ENCODE measurements at regions not wholly inside any gene's neighbourhood (a gene's known extent, or its start where the extent isn't known, plus 50 kb on each side); places are given as distances from the start of the nearest gene placed in this dataset.

DNA sequence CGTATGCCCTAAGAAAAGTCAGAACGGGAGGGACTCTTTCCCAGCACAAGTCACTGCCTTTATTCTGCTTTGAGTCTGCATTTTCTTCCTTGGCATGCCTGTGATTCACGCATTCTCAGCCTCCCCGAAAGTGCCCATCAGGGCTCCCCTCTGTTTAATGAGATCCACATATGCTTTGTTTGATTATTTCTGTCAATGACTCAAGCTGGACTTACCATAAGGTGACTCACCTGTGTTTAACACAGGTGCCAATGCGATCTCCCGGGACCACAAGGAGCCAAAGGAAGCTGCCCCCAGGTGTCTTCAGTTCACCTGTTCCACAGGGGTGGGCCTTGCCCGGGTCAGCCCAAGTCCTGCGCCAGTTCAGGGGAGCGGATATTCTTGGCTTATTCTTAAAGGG lies 386.0 kb upstream of the SHH start:
- no peak for DNase-seq (ENCODE audit: low read depth in 4 of 4, low spot score in 3 of 4)

DNA sequence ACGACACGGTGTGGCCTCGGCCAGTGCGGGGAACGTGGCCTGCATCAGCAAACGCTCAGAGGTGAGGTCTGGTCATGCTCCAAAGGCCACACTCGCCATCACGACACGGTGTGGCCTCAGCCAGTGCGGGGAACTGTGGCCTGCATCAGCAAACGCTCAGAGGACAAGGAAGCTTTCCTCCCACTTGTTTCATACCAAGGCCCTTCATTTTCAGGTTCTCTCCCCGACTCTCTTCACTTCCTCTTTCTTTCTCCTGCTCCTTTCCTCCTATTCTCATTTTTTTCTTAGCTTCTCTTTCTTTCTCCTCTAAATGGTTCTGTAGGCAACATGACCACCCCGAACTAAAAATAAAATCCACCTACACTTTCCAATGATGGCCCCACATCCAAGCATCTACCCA lies 384.4 kb upstream of the SHH start:
- no peak for DNase-seq (ENCODE audit: low read depth in 4 of 4, low spot score in 3 of 4)

DNA sequence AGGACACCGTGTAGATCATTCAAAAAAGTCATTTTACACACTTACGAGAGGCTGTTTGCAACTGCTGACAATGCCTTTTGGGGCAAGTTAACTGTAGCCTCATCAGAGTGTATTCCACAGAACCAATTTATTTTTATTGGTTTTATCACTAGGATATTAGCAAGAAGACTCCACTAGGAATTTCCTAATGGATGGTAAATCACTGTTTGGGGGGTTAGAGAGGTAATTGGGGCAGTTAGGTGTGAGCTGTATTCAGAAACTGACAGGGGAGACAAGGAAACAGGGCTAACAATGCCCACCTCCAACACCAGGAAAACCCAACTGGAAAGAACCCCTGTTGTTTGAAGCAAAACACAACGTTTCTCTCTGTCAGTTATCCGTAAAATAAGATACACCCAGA lies 383.0 kb upstream of the SHH start:
- DNase-seq (ENCODE audit: low read depth in 4 of 4, low spot score in 3 of 4) = no peak

DNA sequence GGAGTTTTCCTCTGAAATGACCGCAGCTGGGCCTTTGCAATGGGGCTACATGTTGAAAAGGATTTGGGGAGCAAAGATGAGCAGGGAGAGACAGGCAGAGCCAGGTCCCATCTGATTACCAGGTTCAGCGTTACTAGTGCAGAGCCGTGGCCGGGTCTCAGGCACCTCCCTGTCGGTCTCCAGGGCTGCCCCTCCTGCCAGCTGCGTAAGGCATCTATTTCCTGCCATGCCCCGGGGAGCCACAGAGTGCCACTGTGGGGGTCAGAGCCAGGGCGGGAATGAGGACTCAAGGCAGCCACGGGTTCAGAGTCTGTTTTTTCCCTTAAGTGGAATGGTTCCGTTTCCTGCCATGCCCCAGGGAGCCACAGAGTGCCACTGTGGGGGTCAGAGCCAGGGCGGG lies 382.6 kb upstream of the SHH start:
- DNase-seq (ENCODE audit: low read depth in 4 of 4, low spot score in 3 of 4) = no peak

DNA sequence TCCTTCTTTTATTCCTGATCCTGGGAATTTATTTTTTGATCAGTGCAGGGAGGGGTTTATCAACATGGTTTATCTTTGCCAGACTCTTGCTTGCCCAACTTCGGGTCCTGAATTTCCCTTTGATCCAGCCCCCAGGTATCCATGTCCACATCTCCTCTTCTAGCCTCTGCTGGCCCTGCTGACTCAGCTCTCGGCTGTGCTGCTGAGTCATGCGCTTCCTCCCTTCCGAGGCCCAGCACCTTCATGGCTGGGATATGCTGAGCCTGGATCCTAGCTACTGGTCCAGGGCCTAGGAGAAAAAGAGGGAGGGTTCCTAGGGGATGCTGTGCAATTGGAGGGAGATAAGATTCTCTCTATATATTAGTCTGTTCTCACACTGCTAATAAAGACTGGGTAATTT lies 380.7 kb upstream of the SHH start:
- no peak for DNase-seq (ENCODE audit: low read depth in 4 of 4, low spot score in 3 of 4)

DNA sequence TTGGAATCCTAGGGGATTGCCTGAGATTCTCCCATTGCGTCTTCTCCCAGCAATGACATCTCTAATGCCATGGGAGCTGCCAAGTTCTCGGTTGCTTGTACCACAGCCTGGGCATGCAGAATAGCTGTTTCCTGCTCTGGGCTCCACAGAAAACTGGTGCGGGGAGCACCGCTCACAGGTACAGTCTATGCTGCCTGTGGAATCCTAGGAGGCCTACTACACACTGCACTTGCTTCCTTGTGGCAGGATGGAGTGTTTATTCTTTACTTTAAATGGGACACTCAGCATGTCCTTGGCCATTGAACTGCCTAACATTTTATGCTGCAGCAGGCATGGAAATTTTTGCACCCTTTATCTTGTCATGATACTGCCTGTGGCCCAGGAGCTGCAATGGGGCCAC lies 378.8 kb upstream of the SHH start:
- no peak for DNase-seq (ENCODE audit: low read depth in 4 of 4, low spot score in 3 of 4)

DNA sequence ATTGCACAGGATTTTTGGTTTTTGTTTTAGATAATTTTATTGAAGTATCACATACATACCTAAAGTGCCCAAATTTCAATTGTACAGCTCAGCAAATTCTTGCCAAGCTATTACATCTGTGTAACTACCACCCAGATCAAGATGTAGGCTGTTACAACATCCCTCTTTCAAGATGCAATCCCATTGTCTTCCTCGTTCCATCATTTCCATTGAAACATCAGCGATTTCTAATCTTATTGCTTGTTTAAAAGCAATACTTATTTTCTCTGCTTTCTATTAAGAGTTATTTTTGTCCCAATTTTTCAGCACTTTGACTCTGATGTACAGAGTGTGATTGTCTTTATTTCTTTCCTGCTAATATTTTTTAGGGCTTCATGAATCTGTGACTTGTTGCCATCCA lies 372.8 kb upstream of the SHH start:
- no peak for DNase-seq (ENCODE audit: low read depth in 4 of 4, low spot score in 3 of 4)

DNA sequence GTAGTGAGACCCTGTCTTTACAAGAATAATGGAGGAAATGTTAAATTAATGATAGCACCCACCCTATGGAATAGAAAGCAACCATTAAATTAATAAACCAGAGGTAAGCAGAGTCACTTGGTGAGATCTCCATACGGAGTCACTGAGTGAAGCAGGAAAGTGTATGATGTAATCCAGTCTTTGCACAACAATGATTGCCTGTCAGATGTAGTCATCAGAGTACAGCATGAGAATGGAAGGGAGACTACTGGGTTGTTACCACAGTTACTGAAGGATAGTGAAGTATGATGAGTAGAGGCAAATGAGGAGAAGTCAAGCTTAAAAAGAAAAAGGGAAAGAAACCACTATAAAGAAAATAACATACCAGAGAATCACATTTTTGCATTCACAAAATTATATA lies 371.9 kb upstream of the SHH start:
- DNase-seq (ENCODE audit: low read depth in 4 of 4, low spot score in 3 of 4) = no peak

DNA sequence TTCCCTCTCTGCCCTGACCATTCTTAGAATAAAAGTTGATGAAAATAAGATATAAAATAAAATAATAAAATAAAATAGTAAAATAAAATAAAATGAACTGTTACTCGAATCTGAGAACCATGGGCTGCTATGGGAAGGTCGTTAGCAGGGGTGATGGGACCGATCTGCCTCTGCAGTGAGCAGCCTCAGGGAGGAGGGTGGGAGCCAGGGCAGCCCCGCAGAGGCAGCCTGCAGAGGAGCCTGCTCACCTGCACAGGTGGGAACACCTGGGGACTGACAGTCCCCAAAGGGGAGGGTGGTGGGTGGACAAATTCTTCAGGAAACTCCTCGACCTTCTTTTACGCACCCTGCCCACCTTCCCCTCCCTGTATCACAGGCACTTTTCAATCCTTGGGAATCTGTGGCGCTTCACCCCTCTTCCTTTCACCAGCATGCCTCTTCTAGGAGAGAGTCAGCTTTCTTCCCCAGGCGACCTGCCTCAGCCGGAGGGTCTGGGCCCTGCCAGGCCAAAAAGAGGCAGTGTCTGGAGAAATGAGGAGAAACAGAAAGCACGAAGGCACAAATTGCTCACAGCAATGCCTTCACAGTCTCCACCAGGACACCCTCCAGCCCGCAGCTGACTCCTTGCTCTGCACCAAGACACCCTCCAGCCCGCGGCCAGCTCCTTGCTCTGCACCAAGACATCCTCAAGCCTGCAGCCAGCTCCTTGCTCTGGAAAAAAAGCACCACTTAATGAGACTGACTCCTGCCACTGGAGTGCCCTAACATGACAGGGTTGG lies 368.4 kb upstream of the SHH start:
- no peak for DNase-seq (ENCODE audit: low read depth in 4 of 4, low spot score in 3 of 4)

DNA sequence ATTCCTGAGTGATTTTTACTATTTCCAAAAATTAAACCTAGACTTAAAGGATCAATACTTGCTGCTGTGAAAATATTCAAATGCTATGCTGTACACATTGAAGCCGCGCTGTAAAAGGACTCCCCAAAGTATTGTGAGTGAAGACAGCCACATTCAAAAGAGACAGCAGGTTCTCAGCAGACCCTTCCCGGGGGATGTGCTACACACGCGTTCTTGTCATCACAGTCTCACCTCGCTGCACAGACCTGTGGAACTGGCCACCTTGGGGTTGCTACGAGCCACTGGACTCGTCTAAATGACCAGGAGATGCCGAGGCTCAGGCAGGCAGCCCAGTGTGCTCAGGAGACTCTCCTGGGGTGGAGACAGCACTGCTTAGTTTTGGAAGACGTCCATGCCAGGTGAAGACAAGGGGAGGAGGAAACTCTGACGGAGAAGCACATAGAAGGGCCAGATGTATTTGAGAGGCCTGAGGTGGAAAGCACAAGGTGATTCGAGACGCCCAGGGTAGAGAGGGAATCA lies 367.7 kb upstream of the SHH start:
- no peak for DNase-seq (ENCODE audit: low read depth in 4 of 4, low spot score in 3 of 4)

DNA sequence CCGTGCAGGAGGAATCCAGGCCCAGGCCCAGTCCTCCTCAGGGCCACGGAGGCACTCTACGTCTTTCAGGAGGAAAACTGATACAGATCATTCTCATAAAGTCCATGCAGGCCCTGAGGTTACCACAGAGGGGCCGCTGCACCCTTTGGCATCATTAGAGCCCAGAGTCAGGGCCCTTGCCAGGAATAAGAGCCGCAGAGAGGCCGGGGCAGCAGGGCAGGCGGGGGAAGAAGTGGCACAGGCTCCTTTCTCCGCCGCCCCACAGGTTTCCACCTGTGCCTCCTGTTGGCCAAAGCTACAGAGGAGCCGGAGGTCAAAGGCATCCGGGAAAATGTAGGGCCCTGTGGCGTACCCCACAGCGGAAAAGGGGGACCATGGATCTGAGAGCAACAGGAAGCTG lies 366.6 kb upstream of the SHH start:
- no peak for DNase-seq (ENCODE audit: low read depth in 4 of 4, low spot score in 3 of 4)

DNA sequence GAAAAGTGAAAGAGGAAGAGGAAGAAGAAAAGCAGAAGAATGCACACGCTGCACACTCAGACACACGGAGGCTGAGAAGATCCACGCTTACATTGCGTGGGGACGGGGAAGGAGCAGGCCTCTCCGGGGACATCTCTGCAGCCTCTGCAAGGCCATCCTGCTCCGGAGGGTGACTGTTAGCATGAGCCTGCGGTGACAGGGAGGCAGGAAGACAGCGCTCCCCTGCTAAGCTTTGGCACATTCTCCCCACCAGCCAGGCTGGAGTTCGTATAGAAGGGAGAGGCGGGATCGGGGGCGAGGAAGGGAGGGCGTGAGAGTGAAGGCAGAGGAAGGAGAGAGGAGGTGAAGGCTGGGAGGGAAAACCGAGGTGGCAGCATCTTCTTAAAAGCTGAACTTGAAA lies 366.0 kb upstream of the SHH start:
- no peak for DNase-seq (ENCODE audit: low read depth in 4 of 4, low spot score in 3 of 4)

DNA sequence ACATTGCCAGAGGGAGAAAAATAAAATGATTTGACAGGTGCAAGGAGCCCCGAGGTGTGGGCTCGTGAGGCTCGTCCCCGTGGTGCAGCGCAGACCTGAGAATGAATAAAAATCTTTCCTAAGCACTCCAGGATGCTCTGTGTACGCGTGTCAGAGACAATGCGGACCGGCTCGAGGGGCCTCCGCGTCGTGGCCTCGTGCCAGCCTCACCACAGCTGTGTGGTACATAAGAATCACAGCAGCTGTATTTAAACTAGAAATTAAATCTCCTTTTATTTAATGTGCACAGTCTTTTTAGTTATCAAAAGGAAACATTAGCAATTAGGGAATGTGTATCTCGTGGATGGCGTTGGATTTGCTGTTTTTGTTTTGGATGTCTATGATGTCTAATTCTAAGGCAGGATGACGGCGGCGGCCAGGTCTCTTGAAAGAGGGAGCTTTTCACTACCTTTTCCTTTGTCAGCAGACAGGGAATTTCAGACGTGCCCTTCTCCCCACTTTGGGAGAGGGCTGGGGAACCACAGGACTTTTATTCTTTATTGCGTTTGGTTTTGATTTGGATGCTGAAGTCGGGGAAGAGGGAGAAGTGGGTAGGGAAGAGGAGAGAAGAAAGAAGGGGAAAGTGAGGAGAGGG lies 365.3 kb upstream of the SHH start:
- DNase-seq (ENCODE audit: low read depth in 4 of 4, low spot score in 3 of 4) = no peak

DNA sequence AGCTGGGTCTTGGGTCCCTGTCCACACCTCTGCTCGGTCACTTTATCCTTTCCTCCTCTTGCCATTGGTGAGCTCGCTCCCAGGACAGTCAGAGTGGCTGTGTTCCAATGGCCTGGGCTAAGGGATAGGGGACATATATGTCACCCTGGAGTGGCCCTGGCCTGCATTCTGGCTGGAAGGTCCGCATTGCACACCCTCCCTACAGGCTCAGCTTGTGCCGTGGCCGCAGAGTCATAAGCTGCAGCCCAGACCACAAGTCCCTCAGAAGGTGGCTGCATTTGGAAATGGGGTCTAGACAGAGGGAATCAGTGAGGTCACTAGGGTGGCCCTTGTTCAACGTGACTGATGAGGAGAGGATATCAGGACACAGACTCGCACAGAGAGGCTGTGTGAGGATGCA lies 363.8 kb upstream of the SHH start:
- DNase-seq (ENCODE audit: low read depth in 4 of 4, low spot score in 3 of 4) = no peak

DNA sequence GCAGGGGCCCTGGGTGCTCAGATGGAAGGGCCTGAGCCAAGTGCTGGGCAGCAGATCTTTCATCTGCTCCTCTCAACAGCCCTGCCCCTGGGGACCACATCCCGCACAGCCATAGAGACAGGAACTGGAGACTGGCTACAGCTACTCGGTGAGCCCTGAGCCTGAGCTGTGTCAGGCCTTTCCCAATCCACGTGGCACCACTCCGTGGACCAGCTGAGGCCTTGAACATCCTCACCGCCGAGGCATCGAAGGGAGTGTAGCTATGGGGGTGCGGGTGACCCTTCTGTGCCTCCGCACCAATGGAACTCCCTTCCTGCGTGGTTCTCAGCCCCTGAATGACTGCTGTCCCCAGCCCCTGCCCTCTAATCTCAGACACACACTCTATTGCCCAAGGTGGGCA lies 362.7 kb upstream of the SHH start:
- no peak for DNase-seq (ENCODE audit: low read depth in 4 of 4, low spot score in 3 of 4)

DNA sequence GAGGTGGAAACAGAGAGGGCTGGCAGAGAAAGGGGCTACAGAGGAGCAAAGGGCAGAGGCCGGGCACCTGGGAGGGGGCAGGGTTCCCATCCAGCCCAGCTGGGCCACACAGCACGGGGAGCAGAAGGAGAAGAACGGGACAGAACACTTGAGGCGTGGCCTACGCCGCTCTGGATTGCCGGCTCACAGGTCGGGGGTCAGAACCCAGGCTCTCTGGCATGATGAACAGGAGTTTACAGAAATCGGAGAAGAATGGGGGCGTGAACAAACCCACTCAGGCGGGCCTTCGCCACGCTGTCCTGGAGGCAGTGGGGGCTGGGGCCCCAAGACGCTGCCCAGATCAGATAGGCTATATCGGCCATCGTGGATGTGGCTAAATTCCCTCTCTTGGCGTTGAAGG lies 362.2 kb upstream of the SHH start:
- DNase-seq (ENCODE audit: low read depth in 4 of 4, low spot score in 3 of 4) = no peak

DNA sequence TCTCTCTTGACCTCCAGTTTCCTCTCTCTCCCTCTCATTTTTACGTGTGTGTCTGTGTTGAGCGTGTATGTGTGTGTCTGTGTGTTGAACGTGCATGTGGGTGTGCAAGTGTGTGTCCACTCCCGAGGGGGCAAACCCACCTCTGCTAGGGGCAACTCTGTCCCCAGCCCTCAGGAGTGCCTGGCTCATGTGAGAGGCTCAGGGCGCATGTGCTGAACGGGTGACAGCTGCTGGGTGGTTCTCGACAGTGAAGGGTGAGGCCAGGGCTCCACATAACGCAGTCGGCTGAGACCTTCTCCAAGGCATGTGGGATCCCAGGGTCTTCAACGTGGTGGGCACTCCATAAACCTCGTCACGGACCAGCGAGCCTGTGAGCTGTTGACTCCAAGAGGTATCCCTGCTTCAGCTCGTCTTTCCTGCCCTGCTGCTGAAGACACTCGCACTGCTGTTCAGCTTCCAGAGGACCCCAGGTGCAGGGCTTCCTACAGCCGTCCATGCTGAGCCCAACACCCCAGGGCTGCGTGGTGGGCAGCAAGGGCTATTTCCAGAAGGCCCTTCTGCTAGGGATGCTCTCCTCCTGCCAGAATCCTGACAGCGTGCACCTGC lies 361.6 kb upstream of the SHH start:
- DNase-seq (ENCODE audit: low read depth in 4 of 4, low spot score in 3 of 4) = no peak

DNA sequence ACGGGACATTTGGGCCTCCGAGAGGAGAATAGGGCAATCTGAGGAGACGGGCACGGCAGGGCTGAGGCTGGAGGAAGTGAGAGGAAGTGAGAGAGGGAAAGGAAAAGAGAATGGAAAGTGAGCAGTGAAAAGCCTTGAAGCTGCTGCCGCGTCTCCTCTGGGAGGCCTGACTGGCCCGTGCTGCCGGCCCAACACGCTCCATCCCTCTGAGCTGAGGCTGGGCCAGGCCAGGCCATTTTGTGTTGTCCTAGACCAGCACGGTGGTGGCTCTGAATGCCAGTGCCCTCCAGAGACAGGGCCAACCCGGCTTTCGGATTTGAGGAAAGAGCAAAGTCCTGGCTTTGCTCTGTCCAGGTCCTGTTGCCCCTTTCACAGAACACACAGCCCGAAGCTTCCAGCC lies 361.1 kb upstream of the SHH start:
- no peak for DNase-seq (ENCODE audit: low read depth in 4 of 4, low spot score in 3 of 4)

DNA sequence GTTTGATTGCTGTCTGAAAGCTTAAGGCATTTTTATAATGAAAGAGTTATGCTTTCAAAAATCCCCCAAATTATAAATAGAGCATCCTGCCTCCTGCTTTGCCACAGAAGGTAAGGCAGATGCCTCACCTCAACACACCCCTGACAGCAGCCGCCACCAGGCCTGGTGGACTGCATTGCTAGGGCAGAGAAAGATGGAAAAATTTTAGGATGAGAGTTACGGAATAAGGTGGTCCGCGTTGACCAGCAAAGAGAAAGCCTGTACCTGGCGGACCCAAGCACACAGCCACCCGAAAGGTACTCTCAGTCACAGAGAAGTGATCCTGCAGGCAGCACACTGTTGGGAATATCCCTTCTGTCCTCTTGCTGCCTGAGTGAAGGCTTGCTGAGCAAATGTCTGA lies 360.4 kb upstream of the SHH start:
- DNase-seq (ENCODE audit: low read depth in 4 of 4, low spot score in 3 of 4) = no peak

DNA sequence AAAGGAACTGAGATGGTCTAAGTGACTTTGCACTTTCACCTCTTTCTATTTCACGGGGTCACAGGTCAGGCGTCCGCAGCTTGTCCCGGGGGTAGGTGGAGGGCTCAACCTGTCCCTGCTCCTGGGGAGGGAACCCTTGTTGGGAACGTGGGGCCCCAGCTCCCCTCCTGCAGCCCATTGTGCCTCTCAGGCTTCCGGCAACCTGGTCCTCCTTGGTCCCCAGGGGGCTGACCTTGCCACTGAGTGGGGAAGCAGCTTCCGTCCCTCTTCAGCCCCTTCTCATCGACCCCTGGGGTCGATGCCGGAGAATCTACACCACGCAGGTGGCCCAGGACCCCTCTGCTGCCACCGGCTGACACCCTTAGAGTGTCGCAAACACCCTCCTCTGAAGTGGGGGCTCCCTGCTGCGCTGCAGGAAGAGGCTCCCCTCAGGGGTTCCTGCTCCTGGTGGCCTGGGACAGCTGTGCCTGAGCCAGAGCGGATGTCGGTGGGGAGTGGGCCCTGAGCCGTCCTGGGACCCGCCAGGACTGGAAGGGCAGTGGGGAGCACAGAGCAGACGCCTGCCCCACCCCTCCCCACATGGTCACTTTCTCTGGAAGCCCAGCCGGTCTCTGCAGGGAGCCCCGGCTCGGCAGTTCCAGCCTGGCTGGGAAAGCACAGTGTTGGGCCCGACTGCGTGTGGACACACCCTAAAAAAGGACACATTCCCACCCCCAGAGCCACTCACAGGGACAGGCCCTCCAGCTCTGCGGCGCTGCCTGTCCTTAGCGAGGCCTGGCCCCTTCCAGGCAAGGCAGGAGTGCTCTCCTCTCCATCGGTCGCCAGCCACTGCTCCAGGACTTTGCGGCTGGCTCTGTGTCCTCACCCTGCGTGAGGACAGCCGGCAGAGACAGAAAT lies 357.5 kb upstream of the SHH start:
- DNase-seq (ENCODE audit: low read depth in 4 of 4, low spot score in 3 of 4) = no peak

DNA sequence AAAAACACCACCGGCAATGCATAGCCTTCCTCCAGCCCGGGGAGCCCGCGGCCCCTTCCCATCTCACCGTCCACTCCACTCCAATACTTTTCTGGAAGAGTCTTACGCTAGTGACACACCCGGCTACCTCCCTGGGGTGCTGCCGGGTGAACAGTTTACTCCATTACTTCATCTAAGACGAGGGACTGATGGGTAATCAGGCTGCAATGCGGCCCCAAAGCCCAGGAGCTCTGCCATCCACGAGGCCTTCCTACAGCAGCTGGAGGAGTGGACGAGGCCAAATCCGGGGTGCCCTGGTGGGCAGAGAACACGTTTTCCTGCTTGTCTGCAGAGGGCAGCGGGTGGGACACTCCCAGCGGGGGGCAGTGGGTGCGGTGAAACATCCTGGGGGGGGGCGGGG lies 356.2 kb upstream of the SHH start:
- no peak for DNase-seq (ENCODE audit: low read depth in 4 of 4, low spot score in 3 of 4)
